NT2/D1 (cell line): ENCODE measurements at regions not wholly inside any gene's neighbourhood (a gene's known extent, or its start where the extent isn't known, plus 50 kb on each side); places are given as distances from the start of the nearest gene placed in this dataset.
"Not testable (repeated sequence)": the region's sequence is repeated elsewhere in the genome, so short reads cannot be mapped to it uniquely, and the experiment has no call there.

Experiments
- DNase-seq: peaks from one replicate; pipeline ENCODE4 v3.0.0-alpha.2; 2011; ENCODE audit warnings: low read depth, low spot score
- H3K27me3 ChIP-seq: 2 replicates; pipeline ENCODE4 v1.6.0; 2011; ENCODE audit warnings: mild to moderate bottlenecking; ENCODE audit not compliant: insufficient read length, insufficient read depth
- H3K36me3 ChIP-seq: 2 replicates; pipeline ENCODE4 v1.6.1; 2011; ENCODE audit warnings: mild to moderate bottlenecking, low read length, mixed read lengths; ENCODE audit not compliant: insufficient read depth, insufficient read length
- H3K4me1 ChIP-seq: 2 replicates; pipeline ENCODE4 v1.5.1; 2011; ENCODE audit not compliant: insufficient read depth, insufficient read length
- H3K4me3 ChIP-seq: 2 replicates; pipeline ENCODE4 v1.5.1; 2011; ENCODE audit warnings: low read depth; ENCODE audit not compliant: insufficient read length
- H3K9ac ChIP-seq: 2 replicates; pipeline ENCODE4 v1.6.0; 2011; ENCODE audit warnings: low read depth; ENCODE audit not compliant: insufficient read length
- H3K9me3 ChIP-seq: 2 replicates; pipeline ENCODE4 v1.5.1; 2011; ENCODE audit warnings: mild to moderate bottlenecking, low read length; ENCODE audit not compliant: insufficient read depth
- SUZ12 ChIP-seq: IDR thresholded peaks from 2 replicates; pipeline ENCODE4 v1.6.1; 2011; ENCODE audit not compliant: insufficient read length, insufficient read depth; ENCODE audit errors: extremely low read depth
- YY1 ChIP-seq: IDR thresholded peaks from 2 replicates; pipeline ENCODE4 v1.6.1; 2011; ENCODE audit not compliant: insufficient read length, insufficient read depth
- ZNF274 ChIP-seq: IDR thresholded peaks from 2 replicates; pipeline ENCODE4 v1.6.1; 2011; ENCODE audit warnings: mild to moderate bottlenecking, low read depth, low read length

DNA sequence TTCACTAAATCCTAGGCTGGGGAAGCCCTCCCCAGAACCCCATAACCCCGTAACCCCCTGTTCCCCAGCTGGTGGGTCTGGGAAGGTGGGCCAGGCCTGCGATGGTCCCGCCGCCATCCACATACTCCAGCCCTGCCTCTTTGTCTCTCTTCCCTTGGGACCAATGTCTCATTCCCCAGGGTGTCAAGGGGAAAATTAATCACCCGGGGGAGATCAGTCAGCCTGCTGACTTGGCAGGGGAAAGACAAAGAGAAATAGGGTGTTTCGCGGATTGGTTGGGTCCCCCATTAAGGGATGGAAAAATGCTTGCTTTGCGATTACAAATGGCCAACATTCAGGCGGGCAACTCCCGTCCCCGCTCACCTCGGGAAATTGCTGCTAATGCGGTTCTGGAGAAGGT, 60.6 kb upstream of the LHX5 start:
- no peak for DNase-seq
- Histone ChIP-seq H3K9ac (no peak overlapping the region), H3K4me3 (no peak overlapping the region), H3K9me3 (peaks cover 16% of the 10 kb centered on the region; the same call in 1 of the 2 replicates), H3K4me1 (peaks cover 9% of the 10 kb centered on the region), H3K27me3 (no peaks in the 10 kb centered on the region), H3K36me3 (no peaks in the 10 kb centered on the region)
- TF ChIP-seq YY1 (no peak), SUZ12 (no peak), ZNF274 (no peak)

DNA sequence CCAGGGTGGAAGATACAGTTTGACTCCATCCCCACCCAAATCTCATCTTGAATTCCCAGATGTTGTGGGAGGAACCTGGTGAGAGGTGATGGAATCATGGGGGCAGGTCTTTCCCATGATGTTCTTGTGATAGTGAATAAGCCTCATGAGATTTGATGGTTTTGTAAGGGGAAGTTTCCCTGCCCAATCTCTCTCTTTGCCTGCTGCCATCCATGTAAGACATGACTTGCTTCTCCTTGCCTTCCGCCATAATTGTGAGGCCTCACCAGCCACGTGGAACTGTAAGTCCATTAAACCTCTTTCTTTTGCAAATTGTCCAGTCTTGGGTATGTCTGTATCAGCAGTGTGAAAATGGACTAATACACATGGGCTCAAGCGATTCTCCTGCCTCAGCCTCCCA, 59.4 kb upstream of the LHX5 start:
- not testable (repeated sequence) for DNase-seq, H3K36me3 ChIP-seq, H3K27me3 ChIP-seq, H3K4me1 ChIP-seq, H3K9ac ChIP-seq, H3K4me3 ChIP-seq
- H3K9me3 ChIP-seq = peaks cover 12% of the 10 kb centered on the region; the same call in 1 of the 2 replicates

DNA sequence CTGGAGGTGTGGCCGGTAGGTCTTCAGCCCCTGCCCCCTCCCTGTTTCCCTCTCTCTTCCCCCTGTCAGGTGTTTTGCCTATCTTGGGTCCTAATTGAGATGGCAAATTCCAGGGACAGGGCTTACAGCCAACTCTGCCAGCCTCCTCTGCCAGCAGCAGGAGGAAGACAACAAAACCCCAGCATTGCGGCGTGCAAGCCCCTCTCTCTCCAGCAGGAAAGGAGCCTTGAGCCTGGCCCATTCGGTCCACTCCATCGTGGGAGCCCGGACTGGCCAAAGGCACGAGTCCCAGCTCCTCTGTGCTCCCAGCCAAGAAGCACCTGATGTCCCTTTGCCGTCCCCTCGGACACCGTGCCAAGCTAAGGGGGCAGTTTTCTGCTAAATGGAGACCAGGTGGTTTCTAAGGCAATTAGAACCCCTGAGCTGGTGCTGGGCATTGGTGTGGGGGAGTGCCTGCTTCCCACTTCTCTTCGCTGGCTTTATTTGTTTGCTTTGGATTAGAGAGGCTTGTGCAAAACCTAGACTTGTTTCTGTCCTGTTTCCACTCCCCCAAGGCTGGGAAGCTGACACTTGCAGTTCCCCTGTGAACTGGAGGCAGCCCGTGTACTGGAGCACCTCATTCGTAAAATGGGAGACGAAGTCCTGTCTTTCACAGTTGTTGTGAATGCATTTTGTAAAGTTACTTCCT, 57.1 kb upstream of the LHX5 start:
- peaks cover 9% of the 10 kb centered on the region for H3K4me1 ChIP-seq
- no peak overlapping the region for H3K4me3 ChIP-seq
- no peak overlapping the region for H3K9ac ChIP-seq
- no peaks in the 10 kb centered on the region for H3K27me3 ChIP-seq
- TF ChIP-seq ZNF274 (no peak), SUZ12 (no peak), YY1 (no peak)
- no peaks in the 10 kb centered on the region for H3K36me3 ChIP-seq
- DNase-seq = no peak
- peaks cover 12% of the 10 kb centered on the region; the same call in 1 of the 2 replicates for H3K9me3 ChIP-seq

DNA sequence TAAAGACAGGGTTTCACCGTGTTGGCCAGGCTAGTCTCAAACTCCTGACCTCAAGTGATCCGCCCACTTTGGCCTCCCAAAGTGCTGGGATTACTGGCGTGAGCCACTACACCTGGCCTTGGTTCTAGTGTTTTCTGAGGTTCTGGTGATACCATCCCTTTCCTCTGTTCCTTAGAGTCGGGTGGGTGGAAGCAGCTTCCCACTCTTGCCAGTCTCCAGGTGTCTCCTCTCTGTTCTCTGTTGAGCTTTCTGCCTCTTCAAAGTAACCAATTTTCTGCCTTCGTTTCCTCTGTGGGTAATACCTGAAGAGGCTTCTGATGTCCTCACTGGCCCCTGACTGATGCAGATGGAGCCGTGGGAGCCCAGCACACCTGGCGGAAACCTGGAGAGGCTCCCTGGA, 53.4 kb upstream of the LHX5 start:
- Histone ChIP-seq H3K9ac (no peak overlapping the region), H3K4me3 (no peak overlapping the region), H3K36me3 (no peaks in the 10 kb centered on the region), H3K27me3 (no peaks in the 10 kb centered on the region), H3K9me3 (peaks cover 2% of the 10 kb centered on the region; the same call in 1 of the 2 replicates), H3K4me1 (peaks cover 8% of the 10 kb centered on the region)
- no peak for TF ChIP-seq ZNF274
- no peak for TF ChIP-seq YY1
- no peak for TF ChIP-seq SUZ12
- no peak for DNase-seq

DNA sequence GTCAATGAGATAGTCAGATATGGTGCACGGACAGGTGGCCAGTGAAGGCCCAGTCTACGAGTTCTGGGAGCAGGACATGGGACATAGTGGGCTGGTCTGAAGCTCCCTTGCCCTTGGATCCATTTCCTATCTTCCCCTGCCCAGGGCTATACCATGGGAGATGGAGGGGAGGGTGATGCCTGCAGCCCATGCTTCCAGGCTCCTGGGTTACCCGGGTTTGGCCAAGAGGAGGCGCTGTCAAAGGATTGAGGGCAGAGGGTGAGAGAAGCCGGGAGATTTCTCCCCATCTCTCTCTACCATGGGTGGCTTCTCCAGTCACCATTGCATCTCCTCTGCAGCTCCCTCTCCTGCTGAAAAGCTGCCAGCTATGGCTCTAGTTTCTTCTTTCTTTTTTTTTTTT, 52.8 kb upstream of the LHX5 start:
- Histone ChIP-seq H3K9me3 (no peaks in the 10 kb centered on the region), H3K9ac (no peak overlapping the region), H3K4me3 (no peak overlapping the region), H3K27me3 (no peaks in the 10 kb centered on the region), H3K36me3 (no peaks in the 10 kb centered on the region), H3K4me1 (peaks cover 8% of the 10 kb centered on the region)
- no peak for DNase-seq
- TF ChIP-seq ZNF274 (no peak), YY1 (no peak), SUZ12 (no peak)

DNA sequence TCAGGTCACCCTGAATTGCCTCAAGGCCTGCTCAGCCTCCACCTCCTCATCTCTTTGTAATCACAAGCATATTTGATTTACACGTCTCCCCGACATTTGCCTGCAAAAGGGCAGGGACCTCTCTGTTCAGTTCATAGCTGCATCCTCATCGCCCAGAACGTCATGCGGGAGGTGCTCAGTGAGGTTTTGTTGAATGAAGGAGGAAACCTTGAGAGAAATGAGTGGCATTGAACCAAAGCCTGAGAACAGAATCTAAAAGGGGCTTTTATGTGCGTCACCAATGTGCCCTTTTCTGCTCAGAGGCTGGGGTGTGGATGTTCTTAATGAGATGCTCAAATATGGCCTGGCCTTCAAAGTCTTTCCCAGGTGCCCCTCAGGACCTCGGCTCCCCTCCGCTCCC, 50.0 kb upstream of the LHX5 start:
- H3K27me3 ChIP-seq = peaks cover 24% of the 10 kb centered on the region
- TF ChIP-seq SUZ12 (no peak), ZNF274 (no peak), YY1 (no peak)
- H3K9me3 ChIP-seq = no peaks in the 10 kb centered on the region

More for the DNA sequence above, 50.0 kb upstream of the LHX5 start:
- no peak overlapping the region for H3K4me3 ChIP-seq
- H3K4me1 ChIP-seq = peaks cover 3% of the 10 kb centered on the region
- no peak for DNase-seq
- H3K9ac ChIP-seq = no peak overlapping the region
- no peaks in the 10 kb centered on the region for H3K36me3 ChIP-seq
